BLaER1 treated with 17β-estradiol and CSF1 and Interleukin-3, amounts not matched to agents 10 nM and 100 nM (cell line): ENCODE measurements at regions not wholly inside any gene's neighbourhood (a gene's known extent, or its start where the extent isn't known, plus 50 kb on each side); places are given as distances from the start of the nearest gene placed in this dataset.

Experiments
- H3K27ac ChIP-seq, 11 experiments: shearing (Covaris generic); formaldehyde crosslinking; 2 replicates each; pipeline ENCODE4 v1.8.1; 2022
- H3K27me3 ChIP-seq, 11 experiments: shearing (Covaris generic); formaldehyde crosslinking; 2 replicates each; pipeline ENCODE4 v1.8.1; 2022
- H3K36me3 ChIP-seq, 11 experiments: shearing (Covaris generic); formaldehyde crosslinking; 2 replicates each; pipeline ENCODE4 v1.8.1; 2022
- H3K4me1 ChIP-seq, 10 experiments: shearing (Covaris generic); formaldehyde crosslinking; 2 replicates each; pipeline ENCODE4 v1.8.1; 2022
- H3K4me2 ChIP-seq, 11 experiments: shearing (Covaris generic); formaldehyde crosslinking; 2 replicates each; pipeline ENCODE4 v1.8.1; 2022
- H3K4me3 ChIP-seq, 10 experiments: shearing (Covaris generic); formaldehyde crosslinking; 2 replicates each; pipeline ENCODE4 v1.8.1; 2022
- H3K9ac ChIP-seq, 11 experiments: shearing (Covaris generic); formaldehyde crosslinking; 2 replicates each; pipeline ENCODE4 v1.8.1; 2022
- H3K9me3 ChIP-seq, 11 experiments: shearing (Covaris generic); formaldehyde crosslinking; replicated peaks in 1 of 11; 2 replicates each; pipeline ENCODE4 v1.8.1; 2022
- H4K20me1 ChIP-seq, 11 experiments: shearing (Covaris generic); formaldehyde crosslinking; 2 replicates each; pipeline ENCODE4 v1.8.1; 2022
- Cebpa-rat ChIP-seq, 11 experiments: shearing (Covaris generic); IDR thresholded peaks; 2 replicates each; pipeline ENCODE4 v1.8.1; 2022

DNA sequence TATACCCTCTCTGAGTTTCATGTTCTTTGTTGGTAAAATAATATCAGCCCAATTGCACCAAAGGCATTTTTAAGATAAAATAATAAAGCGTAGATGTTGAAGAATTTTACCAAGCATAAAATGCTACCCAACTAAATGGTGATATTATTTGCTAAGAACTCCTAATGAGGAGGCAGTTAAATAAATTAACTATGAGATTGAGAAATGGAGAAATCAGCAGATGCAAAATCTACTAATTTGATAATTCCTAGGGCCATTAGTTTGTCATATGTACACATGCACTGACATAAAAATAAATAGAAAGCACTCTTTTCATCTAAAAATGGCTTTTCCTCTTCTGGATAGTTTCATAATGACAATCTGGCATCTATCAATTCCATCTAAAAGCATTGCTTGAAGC lies 681.5 kb upstream of the FAM98A start:
- Histone ChIP-seq H3K4me3 (no peak overlapping the region), H3K4me1 (no peaks in the 10 kb centered on the region), H3K4me2 (no peak overlapping the region), H3K27ac (no peak overlapping the region), H4K20me1 (no peaks in the 10 kb centered on the region), H3K27me3 (no peaks in the 10 kb centered on the region), H3K36me3 (no peaks in the 10 kb centered on the region), H3K9ac (no peak overlapping the region), H3K9me3 (peaks cover 0 to 7% (median 0%) of the 10 kb centered on the region in 11 experiments; a peak in 2 of 22 replicates)
- no peak for TF ChIP-seq Cebpa-rat (IDR thresholded peaks at IDR 0.05)

DNA sequence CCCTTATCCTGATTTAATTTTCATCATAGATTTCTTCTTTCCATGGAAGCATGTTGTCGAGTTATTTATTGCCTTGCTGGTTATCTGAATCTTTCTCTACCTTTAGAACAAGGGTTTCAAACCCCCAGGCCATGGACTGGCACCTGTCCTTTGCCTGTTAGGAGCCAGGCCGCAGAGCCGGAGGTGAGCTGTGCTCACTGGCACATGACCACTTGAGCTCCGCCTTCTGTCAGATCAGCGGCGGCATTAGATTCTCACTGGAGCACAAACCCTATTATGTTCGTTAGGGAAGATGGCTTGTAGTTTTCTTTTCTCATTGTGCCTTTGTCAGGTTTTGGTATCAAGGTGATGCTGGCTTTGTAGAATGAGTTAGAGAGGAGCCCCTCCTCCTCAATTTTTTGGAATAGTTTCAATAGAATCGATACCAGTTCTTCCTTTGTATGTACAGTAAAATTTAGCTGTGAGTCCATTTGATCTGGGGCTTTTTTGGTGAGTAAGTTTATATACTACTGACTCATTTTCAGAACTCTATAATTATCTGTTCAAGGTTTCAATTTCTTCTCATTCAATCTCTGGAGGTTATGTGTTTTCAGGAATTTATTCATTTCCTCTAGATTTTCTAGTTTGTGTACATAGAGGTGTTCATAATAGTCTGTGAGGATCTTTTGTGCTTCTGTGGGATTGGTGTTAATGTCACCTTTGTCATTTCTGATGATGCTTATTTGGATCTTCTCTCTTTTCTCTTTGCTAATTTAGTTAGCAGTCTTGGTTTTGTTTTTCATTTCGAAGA lies 668.0 kb upstream of the FAM98A start:
- no peak overlapping the region for H3K9ac ChIP-seq
- no peaks in the 10 kb centered on the region for H3K9me3 ChIP-seq
- H3K27me3 ChIP-seq: no peaks in the 10 kb centered on the region
- no peaks in the 10 kb centered on the region for H3K4me1 ChIP-seq
- H3K27ac ChIP-seq: no peak overlapping the region
- TF ChIP-seq Cebpa-rat (IDR thresholded peaks at IDR 0.05): no peak
- no peak overlapping the region for H3K4me2 ChIP-seq
- H4K20me1 ChIP-seq: no peaks in the 10 kb centered on the region
- no peak overlapping the region for H3K4me3 ChIP-seq
- no peaks in the 10 kb centered on the region for H3K36me3 ChIP-seq

DNA sequence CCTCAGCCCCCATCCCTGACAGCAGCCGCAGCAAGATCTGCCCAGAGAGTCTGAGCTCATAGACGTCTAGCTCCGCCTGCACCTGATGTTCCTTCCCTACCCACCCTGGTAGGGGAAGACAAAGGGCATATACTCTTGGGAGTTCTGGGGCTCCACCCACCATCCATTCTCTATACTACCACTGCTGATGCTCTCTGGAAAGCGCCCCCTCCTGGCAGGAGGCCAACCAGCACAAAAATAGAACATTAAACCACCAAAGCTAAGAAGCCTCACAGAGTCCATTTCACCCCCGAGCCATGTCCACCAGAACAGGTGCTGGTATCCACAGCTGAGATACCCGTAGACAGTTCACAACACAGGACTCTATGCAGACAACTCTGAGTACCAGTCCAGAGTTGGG lies 662.6 kb upstream of the FAM98A start:
- Histone ChIP-seq H3K36me3 (no peaks in the 10 kb centered on the region), H3K9me3 (peaks cover 0 to 9% (median 0%) of the 10 kb centered on the region in 11 experiments; a peak in 2 of 22 replicates), H4K20me1 (no peaks in the 10 kb centered on the region), H3K27ac (no peak overlapping the region), H3K4me1 (no peaks in the 10 kb centered on the region), H3K9ac (no peak overlapping the region), H3K27me3 (no peaks in the 10 kb centered on the region), H3K4me2 (no peak overlapping the region), H3K4me3 (no peak overlapping the region)
- TF ChIP-seq Cebpa-rat (IDR thresholded peaks at IDR 0.05): no peak

DNA sequence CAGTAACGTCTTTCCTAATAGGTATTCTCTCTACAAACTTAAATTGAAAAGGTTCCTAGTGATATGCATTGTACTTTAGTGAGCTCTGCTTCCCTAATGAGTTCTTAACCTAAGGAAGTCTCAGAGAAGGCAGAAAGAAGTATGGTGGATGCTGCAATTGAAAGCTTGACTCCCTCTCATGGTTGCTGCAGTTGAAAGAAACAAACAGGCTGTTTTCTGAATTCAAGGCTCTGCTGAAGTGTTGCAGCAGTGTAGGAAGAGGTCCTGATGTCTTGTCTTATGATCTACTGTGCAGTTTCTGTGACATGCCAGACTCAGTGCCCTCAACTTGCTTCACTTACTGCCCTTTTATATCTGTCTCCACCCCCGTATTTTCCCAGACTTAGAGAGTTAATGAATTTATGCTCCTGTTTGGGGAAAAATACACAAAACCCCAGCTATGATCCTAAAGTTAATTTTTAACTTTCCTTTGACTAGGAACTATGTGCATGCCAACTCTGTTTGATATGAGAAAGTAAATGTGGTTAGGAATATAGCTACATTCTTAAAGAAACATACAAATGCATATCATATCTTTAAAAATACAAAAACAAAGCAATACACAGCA lies 655.3 kb upstream of the FAM98A start:
- Histone ChIP-seq H3K27me3 (no peaks in the 10 kb centered on the region), H3K36me3 (no peaks in the 10 kb centered on the region), H3K9ac (no peak overlapping the region), H3K4me1 (no peaks in the 10 kb centered on the region), H3K9me3 (no peaks in the 10 kb centered on the region), H3K4me3 (no peak overlapping the region), H4K20me1 (no peaks in the 10 kb centered on the region), H3K4me2 (no peak overlapping the region), H3K27ac (no peak overlapping the region)
- TF ChIP-seq Cebpa-rat (IDR thresholded peaks at IDR 0.05): no peak

DNA sequence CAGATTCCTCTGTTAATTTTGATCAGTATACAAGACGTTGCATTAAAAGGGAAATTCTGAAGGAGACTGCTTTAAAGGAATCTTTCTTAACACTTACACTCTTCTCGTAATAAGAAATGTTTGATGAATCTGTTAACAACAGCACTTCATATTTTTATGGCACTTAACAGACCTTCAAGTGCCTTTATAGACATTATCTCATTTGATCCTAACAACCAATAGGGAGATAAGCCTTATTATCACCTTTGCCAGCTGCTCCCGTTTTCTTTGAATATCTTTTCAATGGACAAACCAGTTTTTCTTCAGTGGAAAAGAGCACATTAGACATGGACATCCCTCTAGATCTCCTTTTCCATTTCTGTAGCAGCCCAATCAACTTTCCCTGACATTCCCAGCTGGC lies 653.0 kb upstream of the FAM98A start:
- TF ChIP-seq Cebpa-rat (IDR thresholded peaks at IDR 0.05): no peak
- Histone ChIP-seq H3K9ac (no peak overlapping the region), H3K4me3 (no peak overlapping the region), H4K20me1 (no peaks in the 10 kb centered on the region), H3K27ac (no peak overlapping the region), H3K4me2 (no peak overlapping the region), H3K36me3 (no peaks in the 10 kb centered on the region), H3K9me3 (no peaks in the 10 kb centered on the region), H3K27me3 (no peaks in the 10 kb centered on the region), H3K4me1 (no peaks in the 10 kb centered on the region)

DNA sequence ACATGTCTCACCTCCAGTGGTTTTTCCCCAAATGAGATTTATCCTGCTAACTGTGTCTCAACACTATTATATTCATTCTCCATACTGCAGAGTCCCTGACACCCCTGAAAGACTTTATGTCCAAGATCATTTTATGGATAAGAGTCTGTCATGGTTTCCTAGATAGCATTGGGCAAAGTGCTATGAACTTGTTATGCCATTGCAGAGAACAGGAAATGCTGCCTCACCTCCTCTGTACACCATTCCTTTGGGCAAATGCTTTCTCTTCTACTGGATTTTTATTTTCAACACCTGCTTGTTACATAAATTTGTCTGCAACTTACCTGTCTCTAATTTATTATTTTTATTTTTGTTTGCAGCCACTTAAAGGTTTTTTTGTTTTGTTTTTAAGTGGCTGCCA lies 652.5 kb upstream of the FAM98A start:
- no peak overlapping the region for H3K4me2 ChIP-seq
- H3K27ac ChIP-seq: no peak overlapping the region
- no peak for TF ChIP-seq Cebpa-rat (IDR thresholded peaks at IDR 0.05)
- no peaks in the 10 kb centered on the region for H4K20me1 ChIP-seq
- H3K27me3 ChIP-seq: no peaks in the 10 kb centered on the region
- no peaks in the 10 kb centered on the region for H3K4me1 ChIP-seq
- H3K9ac ChIP-seq: no peak overlapping the region
- no peak overlapping the region for H3K4me3 ChIP-seq
- H3K9me3 ChIP-seq: no peaks in the 10 kb centered on the region
- H3K36me3 ChIP-seq: no peaks in the 10 kb centered on the region

DNA sequence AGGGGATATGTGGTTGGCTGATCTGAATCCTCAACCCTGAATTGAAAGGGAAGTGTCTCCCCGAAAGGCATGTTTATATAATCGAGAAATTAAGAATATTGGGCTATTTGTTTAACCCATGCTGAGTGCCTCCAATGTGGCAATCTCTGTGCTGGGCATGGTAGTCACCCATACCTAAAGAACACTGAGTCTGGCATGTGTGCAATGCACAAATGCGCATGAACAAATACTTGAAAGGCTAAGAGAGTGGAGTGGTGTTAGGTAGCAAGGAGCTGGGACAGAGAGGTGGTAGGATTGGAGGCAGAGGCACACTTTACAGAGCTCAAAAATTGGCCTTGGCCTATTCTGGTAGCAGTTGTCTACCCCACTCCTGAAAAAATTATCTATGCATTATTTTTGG lies 645.1 kb upstream of the FAM98A start:
- no peaks in the 10 kb centered on the region for H3K36me3 ChIP-seq
- no peak overlapping the region for H3K9ac ChIP-seq
- H3K9me3 ChIP-seq: no peaks in the 10 kb centered on the region
- H3K27ac ChIP-seq: no peak overlapping the region
- no peak for TF ChIP-seq Cebpa-rat (IDR thresholded peaks at IDR 0.05)
- H3K4me2 ChIP-seq: no peak overlapping the region
- H4K20me1 ChIP-seq: no peaks in the 10 kb centered on the region
- H3K27me3 ChIP-seq: no peaks in the 10 kb centered on the region
- no peaks in the 10 kb centered on the region for H3K4me1 ChIP-seq
- H3K4me3 ChIP-seq: no peak overlapping the region

DNA sequence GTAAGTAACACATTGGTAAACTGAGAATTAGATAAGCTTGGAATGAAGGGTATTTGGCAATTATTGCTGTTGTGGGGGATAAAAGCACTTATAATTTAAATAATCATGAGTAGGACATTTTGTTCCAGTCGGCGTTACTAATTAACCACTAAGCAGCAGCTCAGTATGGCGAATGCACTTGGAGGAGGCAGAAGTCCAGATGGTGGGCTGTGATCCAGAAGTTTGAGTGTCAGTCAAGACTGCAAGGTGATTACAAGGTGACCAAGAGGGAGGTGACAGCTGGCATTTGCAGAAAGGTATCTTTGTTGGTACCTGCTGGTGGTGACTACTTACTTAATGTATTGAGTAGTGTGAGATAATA lies 643.6 kb upstream of the FAM98A start:
- Histone ChIP-seq H3K4me3 (no peak overlapping the region), H3K27ac (no peak overlapping the region), H3K9ac (no peak overlapping the region), H4K20me1 (no peaks in the 10 kb centered on the region), H3K9me3 (peaks cover 0 to 14% (median 10%) of the 10 kb centered on the region in 11 experiments; a peak in 15 of 22 replicates), H3K4me2 (no peak overlapping the region), H3K27me3 (no peaks in the 10 kb centered on the region), H3K36me3 (no peaks in the 10 kb centered on the region), H3K4me1 (no peaks in the 10 kb centered on the region)
- no peak for TF ChIP-seq Cebpa-rat (IDR thresholded peaks at IDR 0.05)

DNA sequence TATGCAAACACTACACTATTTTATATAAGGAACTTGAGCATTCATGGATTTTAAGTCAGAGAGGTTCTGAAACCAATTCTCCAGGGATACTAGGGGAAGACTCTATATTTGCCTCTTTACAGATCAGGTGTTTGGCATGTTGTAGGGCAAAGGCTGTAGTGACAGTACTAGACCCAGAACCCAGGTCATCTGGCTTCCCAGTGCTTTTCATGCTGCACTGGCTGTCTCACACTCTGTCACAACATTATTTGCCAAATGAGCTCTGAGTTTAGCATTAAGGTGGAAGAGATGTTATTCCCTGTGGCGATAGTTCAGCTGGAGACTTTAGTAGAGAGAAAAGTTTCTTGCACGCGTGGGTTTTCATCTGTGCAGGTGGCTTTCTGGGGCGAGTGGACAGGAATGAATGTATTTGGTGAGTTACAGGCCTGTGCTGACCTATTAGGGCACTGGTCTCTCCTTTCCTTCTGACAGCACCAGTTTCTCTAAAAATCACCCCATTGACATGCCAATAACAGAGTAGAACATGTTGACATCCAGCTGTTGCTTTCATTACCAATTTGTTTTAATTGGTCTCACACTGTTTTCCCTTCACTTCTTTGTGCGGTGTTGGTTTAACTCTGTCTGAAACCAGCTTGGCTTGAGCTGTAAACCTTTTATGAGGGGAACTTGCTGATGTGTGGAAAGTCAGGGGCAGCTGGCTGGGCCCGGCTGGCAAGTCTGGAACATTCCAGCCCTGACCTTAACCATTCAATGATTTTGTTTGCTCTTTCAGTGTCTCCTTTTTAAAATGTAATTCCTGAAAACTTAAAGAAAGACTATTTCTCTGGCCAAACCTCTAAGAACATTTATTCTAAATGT lies 643.0 kb upstream of the FAM98A start:
- no peak overlapping the region for H3K9ac ChIP-seq
- no peaks in the 10 kb centered on the region for H3K4me1 ChIP-seq
- H3K9me3 ChIP-seq: peaks cover 0 to 20% (median 13%) of the 10 kb centered on the region in 11 experiments; a peak in 17 of 22 replicates
- TF ChIP-seq Cebpa-rat (IDR thresholded peaks at IDR 0.05): no peak
- H3K4me3 ChIP-seq: no peak overlapping the region
- H3K36me3 ChIP-seq: no peaks in the 10 kb centered on the region
- H4K20me1 ChIP-seq: no peaks in the 10 kb centered on the region
- H3K4me2 ChIP-seq: no peak overlapping the region
- no peaks in the 10 kb centered on the region for H3K27me3 ChIP-seq
- H3K27ac ChIP-seq: no peak overlapping the region
